Stimulated activated CD4-positive, alpha-beta T cell treated with anti-CD3 and anti-CD28 coated beads, Interleukin-1b, Interleukin-23, amount 100 ng/mL, for 24 hours (primary cell): ENCODE measurements at regions not wholly inside any gene's neighbourhood (a gene's known extent, or its start where the extent isn't known, plus 50 kb on each side); places are given as distances from the start of the nearest gene placed in this dataset.

Source experiments
- DNase-seq, 4 experiments: peaks; one replicate each; pipeline ENCODE4 v3.0.0-alpha.2; 2020; ENCODE audit warnings: low read depth in 4 of 4, low spot score in 1 of 4

- no peak for DNase-seq
These were observed 93.8 kb upstream of the CLMN start for GRCh38 chr14:95413289-95414215.

- no peak for DNase-seq
These were observed 91.1 kb upstream of the CLMN start for GRCh38 chr14:95410838-95411237.

GRCh38 chr14:95409477-95410272 lies 90.0 kb upstream of the CLMN start:
- no peak for DNase-seq

- DNase-seq = no peak
These were observed 89.2 kb upstream of the CLMN start for GRCh38 chr14:95408731-95409476.

GRCh38 chr14:95407354-95407753 lies 87.6 kb upstream of the CLMN start:
- no peak for DNase-seq

GRCh38 chr14:95406756-95407277 lies 87.1 kb upstream of the CLMN start:
- DNase-seq = no peak

GRCh38 chr14:95404583-95404982 lies 84.9 kb upstream of the CLMN start:
- no peak for DNase-seq

- DNase-seq = no peak
These were observed 82.9 kb upstream of the CLMN start for GRCh38 chr14:95402578-95402977.

- DNase-seq = no peak
These were observed 82.5 kb upstream of the CLMN start for GRCh38 chr14:95402176-95402575.

- no peak for DNase-seq
These were observed 79.2 kb upstream of the CLMN start for GRCh38 chr14:95398630-95399547.

- DNase-seq = no peak
These were observed 77.6 kb upstream of the CLMN start for GRCh38 chr14:95397325-95397724.

GRCh38 chr14:95396221-95396620 lies 76.5 kb upstream of the CLMN start:
- no peak for DNase-seq

- no peak for DNase-seq
These were observed 75.5 kb upstream of the CLMN start for GRCh38 chr14:95395098-95395737.

GRCh38 chr14:95394297-95395097 lies 74.8 kb upstream of the CLMN start:
- DNase-seq = no peak

- DNase-seq = no peak
These were observed 73.1 kb upstream of the CLMN start for GRCh38 chr14:95392841-95393240.

GRCh38 chr14:95391331-95391730 lies 71.6 kb upstream of the CLMN start:
- no peak for DNase-seq

- no peak for DNase-seq
These were observed 69.8 kb upstream of the CLMN start for GRCh38 chr14:95389471-95390011.

- DNase-seq = no peak
These were observed 69.0 kb upstream of the CLMN start for GRCh38 chr14:95388699-95389098.
